ENCODE measurements at regions not wholly inside any gene's neighbourhood (a gene's known extent, or its start where the extent isn't known, plus 50 kb on each side); places are given as distances from the start of the nearest gene placed in this dataset.

DNA sequence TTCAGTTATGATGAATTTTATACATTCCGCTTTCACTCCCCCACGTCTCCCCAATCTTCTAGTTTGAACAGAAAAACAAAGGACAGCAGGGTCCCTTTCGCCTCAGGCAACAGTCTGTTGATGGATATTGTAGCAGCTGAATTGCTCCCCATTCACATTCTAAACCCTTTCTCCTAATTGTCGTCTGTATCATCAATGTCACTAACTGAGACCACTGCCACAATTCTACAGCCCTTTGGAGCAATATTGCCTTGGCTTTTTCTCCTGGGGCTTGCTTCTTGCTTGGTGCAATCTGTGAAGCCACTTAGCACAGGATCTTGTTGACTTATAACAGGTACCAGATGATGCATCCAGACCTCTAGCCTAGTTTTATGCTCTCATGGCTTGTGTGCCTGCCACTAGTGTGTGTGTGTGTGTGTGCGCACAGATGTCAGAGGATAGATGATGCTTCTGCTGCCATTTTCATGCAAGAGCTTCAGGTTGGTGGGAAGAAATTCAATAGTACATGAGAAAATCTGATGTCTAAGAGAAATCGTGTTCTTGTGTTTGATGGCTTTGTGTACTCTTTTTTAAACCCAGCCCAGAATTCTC is 195.2 kb upstream of the ISL1 start:
- H3K9me3 Mint-ChIP-seq: peaks cover 4% of the 10 kb centered on the region
- no peaks in the 10 kb centered on the region for H3K36me3 ChIP-seq (ENCODE audit: insufficient read depth, low read length)
- CTCF ChIA-PET: no interaction called here
- DNase-seq (no peak), ATAC-seq (ENCODE audit: poor library complexity) (no peak)
- H3K4me3 Mint-ChIP-seq: no peak overlapping the region
- peaks cover 0 to 3% of the 10 kb centered on the region in 2 experiments for H3K9me3 ChIP-seq (ENCODE audit: control insufficient read depth in 1 of 2, insufficient read depth in 1 of 2, low read length in 2 of 2)
- no peak overlapping the region for H3K27ac Mint-ChIP-seq
- intact Hi-C loops (cut with DNase I, micrococcal nuclease): no loop called here
- no peaks in the 10 kb centered on the region for H3K27me3 ChIP-seq (ENCODE audit: control insufficient read depth in 1 of 2, insufficient read depth in 2 of 2, low read length in 2 of 2)
- TF ChIP-seq, protein P1, sequence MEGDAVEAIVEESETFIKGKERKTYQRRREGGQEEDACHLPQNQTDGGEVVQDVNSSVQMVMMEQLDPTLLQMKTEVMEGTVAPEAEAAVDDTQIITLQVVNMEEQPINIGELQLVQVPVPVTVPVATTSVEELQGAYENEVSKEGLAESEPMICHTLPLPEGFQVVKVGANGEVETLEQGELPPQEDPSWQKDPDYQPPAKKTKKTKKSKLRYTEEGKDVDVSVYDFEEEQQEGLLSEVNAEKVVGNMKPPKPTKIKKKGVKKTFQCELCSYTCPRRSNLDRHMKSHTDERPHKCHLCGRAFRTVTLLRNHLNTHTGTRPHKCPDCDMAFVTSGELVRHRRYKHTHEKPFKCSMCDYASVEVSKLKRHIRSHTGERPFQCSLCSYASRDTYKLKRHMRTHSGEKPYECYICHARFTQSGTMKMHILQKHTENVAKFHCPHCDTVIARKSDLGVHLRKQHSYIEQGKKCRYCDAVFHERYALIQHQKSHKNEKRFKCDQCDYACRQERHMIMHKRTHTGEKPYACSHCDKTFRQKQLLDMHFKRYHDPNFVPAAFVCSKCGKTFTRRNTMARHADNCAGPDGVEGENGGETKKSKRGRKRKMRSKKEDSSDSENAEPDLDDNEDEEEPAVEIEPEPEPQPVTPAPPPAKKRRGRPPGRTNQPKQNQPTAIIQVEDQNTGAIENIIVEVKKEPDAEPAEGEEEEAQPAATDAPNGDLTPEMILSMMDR (IDR thresholded peaks at IDR 0.05): no peak
- POLR2A ChIA-PET: no interaction called here
- no peaks in the 10 kb centered on the region for H3K36me3 Mint-ChIP-seq (ENCODE audit: low read depth)
- no peaks in the 10 kb centered on the region for H3K4me1 Mint-ChIP-seq (ENCODE audit: low read depth)
- H3K27ac ChIP-seq (ENCODE audit: low read depth in 1 of 2, low read length in 2 of 2): no peak overlapping the region
- H3K27me3 Mint-ChIP-seq: no peaks in the 10 kb centered on the region
- H3K4me1 ChIP-seq (ENCODE audit: insufficient read depth, low read length): no peaks in the 10 kb centered on the region
- no peak overlapping the region for H3K4me3 ChIP-seq (ENCODE audit: low read length)

DNA sequence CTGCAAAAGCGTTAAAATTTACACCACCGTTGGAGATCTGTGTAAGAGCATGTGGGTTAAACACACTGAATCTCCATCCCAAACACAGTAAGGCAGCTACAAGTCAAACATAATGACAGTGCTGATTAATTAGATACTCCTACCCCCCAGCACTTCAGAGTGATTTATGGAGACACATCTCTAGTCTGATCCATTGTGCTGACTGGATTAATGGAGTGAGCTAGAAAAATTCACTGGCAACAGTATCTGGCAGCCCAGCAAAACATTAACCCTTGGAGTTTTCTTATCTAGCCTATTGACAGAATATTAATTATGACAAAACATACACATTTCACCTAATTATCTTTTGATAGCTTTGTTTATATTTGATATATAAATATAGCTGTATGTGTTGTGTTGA is 188.6 kb upstream of the ISL1 start:
- TF ChIP-seq, protein P1 (IDR thresholded peaks at IDR 0.05): no peak
- H3K9me3 Mint-ChIP-seq: peaks cover 8% of the 10 kb centered on the region
- H3K4me3 Mint-ChIP-seq: no peak overlapping the region
- no peaks in the 10 kb centered on the region for H3K9me3 ChIP-seq (ENCODE audit: control insufficient read depth in 1 of 2, insufficient read depth in 1 of 2, low read length in 2 of 2)
- no peaks in the 10 kb centered on the region for H3K4me1 ChIP-seq (ENCODE audit: insufficient read depth, low read length)
- H3K36me3 ChIP-seq (ENCODE audit: insufficient read depth, low read length): no peaks in the 10 kb centered on the region
- no peaks in the 10 kb centered on the region for H3K4me1 Mint-ChIP-seq (ENCODE audit: low read depth)
- intact Hi-C loops (cut with DNase I, micrococcal nuclease): no loop called here
- H3K4me3 ChIP-seq (ENCODE audit: low read length): no peak overlapping the region
- H3K36me3 Mint-ChIP-seq (ENCODE audit: low read depth): no peaks in the 10 kb centered on the region
- DNase-seq (no peak), ATAC-seq (ENCODE audit: poor library complexity) (no peak)
- ChIA-PET CTCF (no interaction called here), POLR2A (no interaction called here)
- H3K27ac ChIP-seq (ENCODE audit: low read depth in 1 of 2, low read length in 2 of 2): no peak overlapping the region
- no peaks in the 10 kb centered on the region for H3K27me3 ChIP-seq (ENCODE audit: control insufficient read depth in 1 of 2, insufficient read depth in 2 of 2, low read length in 2 of 2)
- H3K27me3 Mint-ChIP-seq: no peaks in the 10 kb centered on the region
- H3K27ac Mint-ChIP-seq: no peak overlapping the region

DNA sequence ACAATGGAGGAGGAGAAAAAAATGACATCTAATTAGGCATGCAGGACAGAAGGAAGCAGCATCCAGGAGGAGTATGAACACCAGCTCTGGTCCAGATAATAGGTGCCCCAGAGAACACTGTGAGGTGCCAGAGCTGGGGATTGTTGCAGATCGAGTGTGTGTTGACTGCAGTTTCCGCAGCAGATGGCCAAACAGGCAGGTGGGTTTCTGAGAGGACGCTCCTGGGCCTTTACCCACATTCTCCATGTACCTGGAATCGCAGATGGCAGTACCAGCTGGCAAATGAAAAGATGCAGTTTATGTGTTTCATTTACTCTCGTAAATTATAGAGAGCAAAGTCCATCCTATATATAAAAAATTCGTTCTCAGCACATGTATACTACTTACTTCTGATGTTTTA is 182.2 kb upstream of the ISL1 start:
- H3K4me1 ChIP-seq (ENCODE audit: insufficient read depth, low read length): no peaks in the 10 kb centered on the region
- H3K27me3 Mint-ChIP-seq: no peaks in the 10 kb centered on the region
- CTCF ChIA-PET: no interaction called here
- no peak overlapping the region for H3K27ac ChIP-seq (ENCODE audit: low read depth in 1 of 2, low read length in 2 of 2)
- no peaks in the 10 kb centered on the region for H3K4me1 Mint-ChIP-seq (ENCODE audit: low read depth)
- no peak overlapping the region for H3K4me3 Mint-ChIP-seq
- no peaks in the 10 kb centered on the region for H3K27me3 ChIP-seq (ENCODE audit: control insufficient read depth in 1 of 2, insufficient read depth in 2 of 2, low read length in 2 of 2)
- no peak for ATAC-seq (ENCODE audit: poor library complexity)
- no peaks in the 10 kb centered on the region for H3K9me3 ChIP-seq (ENCODE audit: control insufficient read depth in 1 of 2, insufficient read depth in 1 of 2, low read length in 2 of 2)
- H3K36me3 Mint-ChIP-seq (ENCODE audit: low read depth): no peaks in the 10 kb centered on the region
- TF ChIP-seq, protein P1 (IDR thresholded peaks at IDR 0.05): no peak
- no peak overlapping the region for H3K4me3 ChIP-seq (ENCODE audit: low read length)
- DNase-seq: no peak
- no peaks in the 10 kb centered on the region for H3K36me3 ChIP-seq (ENCODE audit: insufficient read depth, low read length)
- H3K27ac Mint-ChIP-seq: no peak overlapping the region
- POLR2A ChIA-PET: no interaction called here
- peaks cover 11% of the 10 kb centered on the region for H3K9me3 Mint-ChIP-seq
- intact Hi-C loops (cut with DNase I, micrococcal nuclease): no loop called here
